HCT116 (cell line): ENCODE measurements at regions not wholly inside any gene's neighbourhood (a gene's known extent, or its start where the extent isn't known, plus 50 kb on each side); places are given as distances from the start of the nearest gene placed in this dataset.

ENCODE experiments used
- ATAC-seq: fragments of 200-7000 bp; cut with Tn5 transposase; 2 replicates; pipeline ENCODE4 v1.9.1; 2020; ENCODE audit warnings: mild to moderate bottlenecking, moderate library complexity
- BruUV-seq: library from RNA; stranded (reverse); fragments of 400-500 nt; replicated peaks from 2 replicates; lab custom pipeline; 2021; lab: Mats Ljungman, UMichigan
- CTCF ChIA-PET: fragments of 300-600 bp; sonication (Branson Sonifier 250); formaldehyde crosslinking; loops from one replicate; lab custom pipeline; 2021; ENCODE audit warnings: antibody characterized with exemption; lab: Charles Lee
- POLR2A ChIA-PET: fragments of 300-600, 350-600 bp; sonication (Branson Sonifier 250); formaldehyde crosslinking; loops from one replicate; lab custom pipeline; 2021; ENCODE audit warnings: antibody characterized with exemption; lab: Charles Lee
- RAD21 ChIA-PET, 2 experiments: fragments of 300-600 bp; sonication (Branson Sonifier 250); formaldehyde crosslinking; loops; one replicate each; lab custom pipeline; 2023; ENCODE audit warnings: low total read pairs in 2 of 2; ENCODE audit not compliant: uncharacterized antibody in 2 of 2, unreplicated experiment in 2 of 2, low non-redundant PET in 1 of 2; lab: Charles Lee
- DNase-seq: peaks from one replicate; pipeline ENCODE4 v3.0.0-alpha.2; 2010; ENCODE audit warnings: low read depth, low spot score
- H2AFZ ChIP-seq: fragments of 200-600 bp; shearing (Covaris generic), sonication (generic); 2 replicates; pipeline ENCODE4 v1.6.1; 2017; ENCODE audit warnings: low read depth, mixed run types, mixed read lengths, antibody characterized with exemption, low read length; ENCODE audit not compliant: poor library complexity, severe bottlenecking
- H3K27ac ChIP-seq: 2 replicates; pipeline ENCODE4 v1.5.1; 2012; ENCODE audit warnings: low read depth, low read length
- H3K27me3 ChIP-seq: fragments of 200-600 bp; sonication (generic); 2 replicates; pipeline ENCODE4 v1.6.1; 2016; ENCODE audit warnings: mixed run types, low read length, mixed read lengths; ENCODE audit not compliant: insufficient read depth
- H3K36me3 ChIP-seq, 2 experiments: fragments of 200-500 bp in 1 of 2; fragments of 200-600 bp in 1 of 2; sonication (Bioruptor generic) in 1 of 2; sonication (generic) in 1 of 2; 2 replicates each; pipeline versions ENCODE4 v1.5.1 to v1.6.1; 2014 to 2016; ENCODE audit warnings: low read length in 2 of 2, inconsistent platforms in 1 of 2, mixed read lengths in 1 of 2, mixed run types in 1 of 2; ENCODE audit not compliant: insufficient read depth in 2 of 2, control insufficient read depth in 1 of 2
- H3K4me1 ChIP-seq, 2 experiments: fragments of 200-600 bp in 1 of 2; sonication (generic) in 1 of 2; 2 replicates each; pipeline versions ENCODE4 v1.5.1 to v1.6.1; 2012 to 2017; ENCODE audit warnings: low read length in 2 of 2, inconsistent platforms in 1 of 2, mild to moderate bottlenecking in 1 of 2, mixed read lengths in 1 of 2, mixed run types in 1 of 2, moderate library complexity in 1 of 2; ENCODE audit not compliant: insufficient read depth in 2 of 2, control insufficient read depth in 1 of 2
- H3K4me2 ChIP-seq: fragments of 200-600 bp; sonication (generic); 2 replicates; pipeline ENCODE4 v1.6.1; 2017; ENCODE audit warnings: mixed run types, low read length, mixed read lengths
- H3K4me3 ChIP-seq, 2 experiments: fragments of 200-600 bp in 1 of 2; sonication (generic) in 1 of 2; replicated peaks in 1 of 2; 2 replicates each; pipeline ENCODE4 v1.5.1; 2011 to 2016; ENCODE audit warnings: low read length in 2 of 2, control low read depth in 1 of 2, low read depth in 1 of 2, mild to moderate bottlenecking in 1 of 2, mixed read lengths in 1 of 2, mixed run types in 1 of 2
- H3K79me2 ChIP-seq: fragments of 200-600 bp; sonication (generic); 2 replicates; pipeline ENCODE4 v1.6.1; 2017; ENCODE audit warnings: mild to moderate bottlenecking, mixed run types, low read length, moderate library complexity, mixed read lengths; ENCODE audit not compliant: insufficient read depth
- H3K9ac ChIP-seq: fragments of 200-600 bp; sonication (generic); 2 replicates; pipeline ENCODE4 v1.6.1; 2016; ENCODE audit warnings: low read length, mixed read lengths
- H3K9me2 ChIP-seq: fragments of 200-600 bp; sonication (generic), shearing (Covaris generic); 2 replicates; pipeline ENCODE4 v1.6.1; 2017; ENCODE audit warnings: mixed run types, mild to moderate bottlenecking, moderate library complexity; ENCODE audit not compliant: insufficient read depth
- H3K9me3 ChIP-seq, 2 experiments: fragments of 200-500 bp in 1 of 2; fragments of 200-600 bp in 1 of 2; sonication (Bioruptor generic) in 1 of 2; sonication (generic) in 1 of 2; 2 replicates each; pipeline ENCODE4 v1.6.1; 2014 to 2017; ENCODE audit warnings: low read length in 2 of 2, mixed read lengths in 2 of 2, inconsistent platforms in 1 of 2, low read depth in 1 of 2, mild to moderate bottlenecking in 1 of 2, mixed run types in 1 of 2, moderate library complexity in 1 of 2; ENCODE audit not compliant: control insufficient read depth in 1 of 2, insufficient read depth in 1 of 2
- H4K20me1 ChIP-seq: fragments of 200-600 bp; sonication (generic), shearing (Covaris generic); 2 replicates; pipeline ENCODE4 v1.6.1; 2017; ENCODE audit warnings: mixed run types, mild to moderate bottlenecking, moderate library complexity; ENCODE audit not compliant: insufficient read depth
- CEBPB ChIP-seq: IDR thresholded peaks from 2 replicates; pipeline ENCODE4 v1.6.1; 2012; ENCODE audit warnings: low read depth
- ELF1 ChIP-seq: IDR thresholded peaks from 2 replicates; pipeline ENCODE4 v1.6.1; 2012; ENCODE audit warnings: low read depth, borderline replicate concordance
- EZH2phosphoT487 ChIP-seq: fragments of 200-600 bp; IDR thresholded peaks from 2 replicates; pipeline ENCODE4 v1.6.1; 2018; ENCODE audit warnings: antibody characterized with exemption, borderline replicate concordance
- FOSL1 ChIP-seq: IDR thresholded peaks from 2 replicates; pipeline ENCODE4 v1.6.1; 2012; ENCODE audit warnings: low read depth
- POLR2A ChIP-seq: IDR thresholded peaks from 2 replicates; pipeline ENCODE4 v1.7.0; 2011; ENCODE audit warnings: borderline replicate concordance; ENCODE audit not compliant: insufficient read depth, insufficient read length; ENCODE audit errors: extremely low read depth
- POLR2AphosphoS5 ChIP-seq: IDR thresholded peaks from 2 replicates; pipeline ENCODE4 v1.6.1; 2011; ENCODE audit warnings: mild to moderate bottlenecking, low read depth, low read length, moderate library complexity
- SRF ChIP-seq: IDR thresholded peaks from 2 replicates; pipeline ENCODE4 v1.6.1; 2012; ENCODE audit warnings: low read depth
- YY1 ChIP-seq: IDR thresholded peaks from 2 replicates; pipeline ENCODE4 v1.6.1; 2011; ENCODE audit warnings: low read length, low read depth, moderate library complexity, mild to moderate bottlenecking; ENCODE audit not compliant: insufficient replicate concordance; ENCODE audit errors: extremely low read depth
- ZBTB33 ChIP-seq: IDR thresholded peaks from 2 replicates; pipeline ENCODE4 v1.6.1; 2011; ENCODE audit warnings: mild to moderate bottlenecking, low read length, moderate library complexity; ENCODE audit not compliant: insufficient replicate concordance; ENCODE audit errors: extremely low read depth
- ZNF274 ChIP-seq: fragments of 200-500 bp; sonication (Bioruptor generic); IDR thresholded peaks from 2 replicates; pipeline ENCODE4 v1.6.1; 2014; ENCODE audit warnings: mild to moderate bottlenecking, low read depth, low read length, inconsistent platforms
- intact Hi-C: fragments of 100-400 bp; cut with micrococcal nuclease; formaldehyde crosslinking; loops from 2 replicates; pipeline ENCODE4 v1.10.0; 2022
- TF ChIP-seq, protein P1 (sequence below): IDR thresholded peaks from 2 replicates; pipeline ENCODE4 v1.6.1; 2012

- intact Hi-C loops = no loop called here
- DNase-seq (no peak), ATAC-seq (no peak)
- H2AFZ ChIP-seq = no peak overlapping the region
- H3K4me2 ChIP-seq = no peak overlapping the region
- H3K36me3 ChIP-seq = no peaks in the 10 kb centered on the region
- no peaks in the 10 kb centered on the region for H3K79me2 ChIP-seq
- H3K27me3 ChIP-seq = no peaks in the 10 kb centered on the region
- no peaks in the 10 kb centered on the region for H3K4me1 ChIP-seq
- no peaks in the 10 kb centered on the region for H3K9me3 ChIP-seq
- no peaks in the 10 kb centered on the region for H3K9me2 ChIP-seq
- POLR2A ChIA-PET = no interaction called here
- H3K27ac ChIP-seq = no peak overlapping the region
- CTCF ChIA-PET = no interaction called here
- RAD21 ChIA-PET = no interaction called here
- TF ChIP-seq FOSL1 = no peak
- TF ChIP-seq CEBPB = no peak
- TF ChIP-seq YY1 = no peak
- TF ChIP-seq SRF = no peak
- TF ChIP-seq ZNF274 = no peak
- TF ChIP-seq POLR2AphosphoS5 = no peak
- TF ChIP-seq ELF1 = no peak
- TF ChIP-seq, protein P1, sequence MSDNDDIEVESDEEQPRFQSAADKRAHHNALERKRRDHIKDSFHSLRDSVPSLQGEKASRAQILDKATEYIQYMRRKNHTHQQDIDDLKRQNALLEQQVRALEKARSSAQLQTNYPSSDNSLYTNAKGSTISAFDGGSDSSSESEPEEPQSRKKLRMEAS = no peak
- no peak for TF ChIP-seq ZBTB33
- no peak for TF ChIP-seq EZH2phosphoT487
- TF ChIP-seq POLR2A = no peak
- no TSS peak for BruUV-seq
- H4K20me1 ChIP-seq = no peaks in the 10 kb centered on the region
- no peak overlapping the region for H3K4me3 ChIP-seq
- H3K9ac ChIP-seq = no peak overlapping the region
Observed at GRCh38 chr1:59077466-59078069, 219.3 kb upstream of the FGGY start.
